Skeletal muscle satellite cell (primary cell): ENCODE measurements at regions not wholly inside any gene's neighbourhood (a gene's known extent, or its start where the extent isn't known, plus 50 kb on each side); places are given as distances from the start of the nearest gene placed in this dataset.

ENCODE experiments used
- H3K27me3 ChIP-seq: 2 replicates; pipeline ENCODE4 v1.7.0; 2013; ENCODE audit warnings: low read length; ENCODE audit not compliant: control insufficient read depth, insufficient read depth
- H3K36me3 ChIP-seq: 2 replicates; pipeline ENCODE4 v1.7.0; 2013; ENCODE audit warnings: mild to moderate bottlenecking, control low read depth, low read length; ENCODE audit not compliant: insufficient read depth
- H3K4me1 ChIP-seq: 2 replicates; pipeline ENCODE4 v1.7.0; 2013; ENCODE audit warnings: low read length; ENCODE audit not compliant: control insufficient read depth, insufficient read depth
- H3K4me2 ChIP-seq: 2 replicates; pipeline ENCODE4 v1.7.0; 2013; ENCODE audit warnings: mild to moderate bottlenecking, low read length
- H3K4me3 ChIP-seq: 2 replicates; pipeline ENCODE4 v1.7.0; 2013; ENCODE audit warnings: low read length
- H3K9ac ChIP-seq: 2 replicates; pipeline ENCODE4 v1.7.0; 2013; ENCODE audit warnings: mild to moderate bottlenecking, low read depth, low read length, moderate library complexity
- H3K9me3 ChIP-seq: replicated peaks from 2 replicates; pipeline ENCODE4 v1.7.0; 2013; ENCODE audit warnings: mild to moderate bottlenecking, control low read depth, low read length

GRCh38 chr13:86731987-86732386 is 932.8 kb upstream of the SLITRK6 start:
- Histone ChIP-seq H3K27me3 (no peaks in the 10 kb centered on the region), H3K4me2 (no peak overlapping the region)

GRCh38 chr13:86737334-86737932 is 933.7 kb upstream of the SLITRK5 start:
- Histone ChIP-seq H3K4me3 (no peak overlapping the region), H3K4me1 (no peaks in the 10 kb centered on the region), H3K4me2 (no peak overlapping the region), H3K9ac (no peak overlapping the region), H3K9me3 (no peaks in the 10 kb centered on the region), H3K27me3 (no peaks in the 10 kb centered on the region), H3K36me3 (no peaks in the 10 kb centered on the region)

More at GRCh38 chr13:86731987-86732386, 932.8 kb upstream of the SLITRK6 start:
- peaks cover 8% of the 10 kb centered on the region for H3K9me3 ChIP-seq
- H3K36me3 ChIP-seq: no peaks in the 10 kb centered on the region
- H3K4me3 ChIP-seq: no peak overlapping the region
- no peaks in the 10 kb centered on the region for H3K4me1 ChIP-seq
- H3K9ac ChIP-seq: no peak overlapping the region

GRCh38 chr13:86741762-86742285 is 929.3 kb upstream of the SLITRK5 start:
- Histone ChIP-seq H3K9me3 (no peaks in the 10 kb centered on the region), H3K4me1 (no peaks in the 10 kb centered on the region), H3K27me3 (no peaks in the 10 kb centered on the region), H3K4me3 (no peak overlapping the region), H3K9ac (no peak overlapping the region), H3K4me2 (no peak overlapping the region), H3K36me3 (no peaks in the 10 kb centered on the region)

GRCh38 chr13:86757236-86757978 is 913.8 kb upstream of the SLITRK5 start:
- Histone ChIP-seq H3K36me3 (no peaks in the 10 kb centered on the region), H3K4me3 (no peak overlapping the region), H3K27me3 (no peaks in the 10 kb centered on the region), H3K4me1 (no peaks in the 10 kb centered on the region), H3K9me3 (peaks cover 3% of the 10 kb centered on the region), H3K4me2 (no peak overlapping the region), H3K9ac (no peak overlapping the region)

- Histone ChIP-seq H3K4me3 (no peak overlapping the region), H3K4me1 (no peaks in the 10 kb centered on the region), H3K4me2 (no peak overlapping the region), H3K9me3 (peaks cover 10% of the 10 kb centered on the region), H3K27me3 (no peaks in the 10 kb centered on the region), H3K36me3 (no peaks in the 10 kb centered on the region), H3K9ac (no peak overlapping the region)
These were observed 913.1 kb upstream of the SLITRK5 start for GRCh38 chr13:86758116-86758515.

- peaks cover 18% of the 10 kb centered on the region for H3K9me3 ChIP-seq
- H3K27me3 ChIP-seq: no peaks in the 10 kb centered on the region
- H3K4me1 ChIP-seq: no peaks in the 10 kb centered on the region
- no peak overlapping the region for H3K4me2 ChIP-seq
- no peak overlapping the region for H3K9ac ChIP-seq
- H3K4me3 ChIP-seq: no peak overlapping the region
- no peaks in the 10 kb centered on the region for H3K36me3 ChIP-seq
These were observed 910.6 kb upstream of the SLITRK5 start for GRCh38 chr13:86760620-86761019.

GRCh38 chr13:86765462-86765861 is 905.7 kb upstream of the SLITRK5 start:
- H3K27me3 ChIP-seq: no peaks in the 10 kb centered on the region
- H3K4me2 ChIP-seq: no peak overlapping the region
- H3K9me3 ChIP-seq: peaks cover 18% of the 10 kb centered on the region
- no peaks in the 10 kb centered on the region for H3K36me3 ChIP-seq
- no peaks in the 10 kb centered on the region for H3K4me1 ChIP-seq
- H3K9ac ChIP-seq: no peak overlapping the region
- H3K4me3 ChIP-seq: no peak overlapping the region

GRCh38 chr13:86788616-86789015 is 882.6 kb upstream of the SLITRK5 start:
- no peaks in the 10 kb centered on the region for H3K4me1 ChIP-seq
- H3K27me3 ChIP-seq: no peaks in the 10 kb centered on the region
- H3K9me3 ChIP-seq: peaks cover 4% of the 10 kb centered on the region
- no peak overlapping the region for H3K9ac ChIP-seq
- H3K36me3 ChIP-seq: no peaks in the 10 kb centered on the region
- no peak overlapping the region for H3K4me2 ChIP-seq
- H3K4me3 ChIP-seq: no peak overlapping the region

- Histone ChIP-seq H3K4me3 (no peak overlapping the region), H3K9me3 (peaks cover 4% of the 10 kb centered on the region), H3K27me3 (no peaks in the 10 kb centered on the region), H3K4me1 (no peaks in the 10 kb centered on the region), H3K36me3 (no peaks in the 10 kb centered on the region), H3K4me2 (no peak overlapping the region), H3K9ac (no peak overlapping the region)
These were observed 879.0 kb upstream of the SLITRK5 start for GRCh38 chr13:86792153-86792651.

- Histone ChIP-seq H3K4me2 (no peak overlapping the region), H3K9ac (no peak overlapping the region), H3K4me3 (no peak overlapping the region), H3K36me3 (no peaks in the 10 kb centered on the region), H3K27me3 (no peaks in the 10 kb centered on the region), H3K4me1 (no peaks in the 10 kb centered on the region), H3K9me3 (no peaks in the 10 kb centered on the region)
These were observed 875.3 kb upstream of the SLITRK5 start for GRCh38 chr13:86795858-86796257.

- Histone ChIP-seq H3K27me3 (no peaks in the 10 kb centered on the region), H3K36me3 (no peaks in the 10 kb centered on the region), H3K4me1 (no peaks in the 10 kb centered on the region), H3K4me2 (no peak overlapping the region), H3K9me3 (peaks cover 2% of the 10 kb centered on the region), H3K4me3 (no peak overlapping the region), H3K9ac (no peak overlapping the region)
These were observed 860.8 kb upstream of the SLITRK5 start for GRCh38 chr13:86810361-86810760.
